GM21717 (cell line): ENCODE measurements at regions not wholly inside any gene's neighbourhood (a gene's known extent, or its start where the extent isn't known, plus 50 kb on each side); places are given as distances from the start of the nearest gene placed in this dataset.
"Not testable (repeated sequence)": the region's sequence is repeated elsewhere in the genome, so short reads cannot be mapped to it uniquely, and the experiment has no call there.

Source experiments
- ATAC-seq: cut with Tn5 transposase; IDR thresholded peaks from one replicate; pipeline ENCODE4 v1.9.1; 2021; ENCODE audit warnings: mild to moderate bottlenecking, moderate library complexity; ENCODE audit not compliant: unreplicated experiment

DNA sequence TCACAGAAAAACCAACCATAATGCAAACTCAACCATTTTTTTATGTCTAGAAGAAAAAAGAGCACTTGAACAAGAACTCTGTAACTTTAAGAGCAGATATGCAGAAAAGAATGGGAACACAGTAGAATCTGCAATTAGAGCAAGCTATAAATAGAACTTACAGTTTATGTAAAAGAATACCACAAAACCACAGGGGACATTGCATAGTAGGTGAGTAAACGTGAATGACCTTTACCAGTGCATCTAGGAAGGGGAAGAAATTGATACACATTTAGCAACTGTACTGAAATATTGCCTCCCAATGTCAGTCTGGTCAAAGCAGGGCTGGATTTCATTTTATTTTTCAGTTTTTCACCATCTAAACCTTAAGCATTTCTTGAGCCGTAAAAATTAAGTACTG is 242.2 kb upstream of the EDNRB start:
- ATAC-seq, result no peak

DNA sequence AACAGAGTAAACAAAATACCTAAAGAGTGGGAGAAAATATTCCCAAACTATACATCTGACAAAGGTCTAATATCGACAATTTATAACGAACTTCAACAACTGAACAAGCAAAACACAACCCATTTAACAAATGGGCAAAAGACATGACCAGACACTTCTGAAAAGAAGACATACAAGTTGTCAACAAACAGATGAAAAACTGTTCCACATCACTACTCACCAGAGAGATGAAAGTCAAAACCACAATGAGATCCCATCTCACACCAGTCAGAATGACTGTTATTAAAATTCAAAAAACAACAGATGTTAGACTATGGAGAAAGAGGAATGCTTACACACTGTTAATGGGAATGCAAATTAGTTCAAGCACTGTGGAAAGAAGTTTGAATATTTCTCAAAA is 233.8 kb upstream of the EDNRB start:
- ATAC-seq, result no peak

DNA sequence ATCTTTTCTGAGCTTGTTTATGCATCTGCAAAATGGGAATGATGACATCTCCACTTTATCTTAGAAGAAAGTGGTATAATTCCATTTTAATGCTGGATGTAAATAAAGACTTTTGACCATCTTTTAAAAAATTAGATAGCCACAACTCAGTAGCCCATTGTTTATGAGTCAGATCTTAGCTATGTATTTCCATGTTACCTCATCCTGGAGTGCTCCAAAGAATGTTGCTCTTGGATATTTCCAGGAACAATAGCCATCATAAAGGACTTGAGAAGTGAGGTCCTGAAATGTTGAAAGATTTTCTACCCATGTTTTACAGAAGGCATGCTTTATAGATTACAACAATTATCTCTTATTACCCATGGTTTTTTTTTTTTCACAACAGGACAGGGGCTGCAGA is 229.3 kb upstream of the EDNRB start:
- ATAC-seq, result no peak

DNA sequence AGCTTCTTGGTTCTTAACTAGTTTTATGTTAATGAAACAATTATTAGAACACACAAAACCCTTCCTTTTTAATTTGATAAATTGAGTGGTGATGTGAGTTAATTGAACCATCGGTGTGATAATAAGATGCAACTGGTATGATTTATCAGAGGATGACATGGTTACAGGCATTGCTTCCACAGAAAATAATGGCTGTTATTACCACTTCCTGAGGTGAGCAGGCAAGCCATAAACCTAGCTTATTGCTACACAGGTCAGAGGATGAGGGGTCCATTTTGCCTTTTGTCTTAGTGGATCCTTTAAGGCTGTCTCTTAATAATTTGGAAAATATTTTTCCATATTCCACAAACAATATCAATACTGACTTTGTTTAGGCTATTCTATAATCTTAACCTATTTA is 226.6 kb upstream of the EDNRB start:
- no peak for ATAC-seq

DNA sequence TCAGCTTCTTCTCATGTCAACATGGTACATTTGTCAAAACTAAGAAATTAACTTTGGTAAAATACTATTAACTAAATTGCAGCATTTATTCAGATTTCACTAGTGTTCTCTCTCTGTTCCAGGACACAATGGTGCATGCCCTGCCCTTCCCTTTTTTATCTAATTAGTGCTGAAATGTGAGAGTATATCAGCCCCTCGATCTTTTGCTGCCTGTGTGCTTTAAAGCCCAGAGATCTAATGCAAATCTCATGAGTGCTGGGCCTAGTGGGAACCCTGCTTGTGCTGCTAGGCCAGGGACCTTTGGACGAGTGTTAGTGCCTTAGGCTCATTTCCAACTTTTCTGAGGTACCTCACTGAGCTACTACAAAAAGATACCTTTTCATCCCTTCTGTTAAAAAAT is 221.1 kb upstream of the EDNRB start:
- ATAC-seq, result no peak

DNA sequence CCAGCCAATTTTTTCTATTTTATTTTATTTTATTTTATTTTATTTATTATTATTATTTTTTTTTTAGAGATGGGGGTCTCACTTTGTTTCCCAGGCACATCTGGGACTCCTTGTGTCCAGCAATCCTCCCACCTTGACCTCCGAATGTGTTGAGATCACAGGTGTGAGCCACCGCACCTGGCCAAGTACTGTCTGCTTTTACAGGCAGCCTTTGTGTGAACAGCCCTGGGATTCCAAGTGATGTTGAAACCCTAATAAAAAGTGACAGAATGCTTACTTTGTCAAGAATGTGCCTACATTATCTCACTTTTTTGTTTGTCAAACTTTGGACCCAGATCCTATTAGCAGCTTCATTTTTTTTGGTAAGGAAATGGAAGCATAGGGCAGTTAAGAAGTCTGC is 220.1 kb upstream of the EDNRB start:
- no peak for ATAC-seq

DNA sequence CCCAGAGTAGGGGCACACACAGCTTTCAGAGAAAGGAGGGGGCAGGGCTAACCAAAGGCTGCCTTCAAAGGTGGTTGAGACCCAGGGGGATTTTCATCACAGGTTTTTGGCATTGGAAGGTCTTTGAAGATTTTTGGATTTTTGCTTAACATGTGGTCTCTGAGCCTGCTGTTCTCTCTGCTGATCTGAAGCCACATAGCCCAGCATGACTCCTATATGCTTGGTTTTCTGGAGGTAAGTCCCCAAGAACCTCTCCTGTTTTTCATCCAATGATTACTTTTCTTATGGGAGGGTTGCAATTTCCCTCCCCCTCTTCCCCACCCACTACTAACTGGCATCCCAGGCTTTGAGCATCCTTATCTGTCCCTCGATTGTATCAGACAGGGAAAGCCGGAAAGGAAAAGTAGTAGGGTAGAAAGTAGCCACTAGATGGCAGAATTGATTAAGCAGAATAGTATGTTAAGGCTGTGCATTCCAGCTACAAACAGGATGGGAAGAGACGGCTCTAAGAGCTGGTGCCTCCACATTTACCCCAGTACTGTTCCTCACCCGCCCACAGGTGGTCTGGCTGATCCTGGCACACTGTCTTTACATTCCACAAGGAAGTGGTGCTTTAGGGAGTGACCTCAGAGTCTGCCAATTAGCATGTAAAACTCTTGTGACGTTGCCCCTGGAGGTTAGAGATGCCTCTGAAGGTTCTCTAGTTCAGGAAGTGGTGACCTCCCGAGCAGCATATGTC is 218.9 kb upstream of the EDNRB start:
- ATAC-seq, result peak; percentile 93

DNA sequence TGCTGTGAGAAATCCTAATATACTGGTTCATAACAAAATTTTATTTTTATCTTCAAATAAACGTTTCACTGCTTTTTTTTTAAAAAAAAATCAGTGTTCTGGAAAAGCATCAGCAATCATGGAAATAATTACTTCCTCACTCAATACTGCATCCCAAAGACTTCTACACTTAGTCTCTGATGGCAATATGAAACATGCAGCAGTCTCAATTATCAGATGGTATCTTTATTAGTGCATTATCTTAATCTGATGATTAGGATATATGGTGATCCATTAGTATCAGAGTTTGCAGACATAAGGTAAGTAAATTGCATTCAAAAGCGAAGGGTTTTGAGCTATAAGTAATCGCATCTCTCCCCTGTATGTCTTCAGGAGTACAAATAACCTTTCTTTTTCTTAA is 218.3 kb upstream of the EDNRB start:
- no peak for ATAC-seq

DNA sequence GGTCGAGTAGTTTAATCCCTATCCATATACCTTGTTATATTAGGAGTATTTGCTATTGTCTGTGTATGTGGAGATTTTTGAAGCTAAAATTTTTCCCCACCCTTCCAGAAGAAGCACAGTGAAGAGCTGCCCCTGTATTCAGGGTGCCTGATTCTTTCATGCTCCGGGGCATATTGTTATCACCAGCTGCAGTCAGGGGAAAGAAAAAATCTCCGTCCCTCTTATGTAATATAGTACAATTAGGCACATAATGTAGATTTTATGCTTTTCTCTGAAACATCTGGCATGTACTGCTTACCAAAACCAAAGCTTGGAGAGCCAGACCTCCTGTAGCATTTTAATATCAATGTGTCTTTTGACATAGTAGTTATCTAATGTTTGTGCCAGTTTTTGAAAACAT is 214.9 kb upstream of the EDNRB start:
- no peak for ATAC-seq

DNA sequence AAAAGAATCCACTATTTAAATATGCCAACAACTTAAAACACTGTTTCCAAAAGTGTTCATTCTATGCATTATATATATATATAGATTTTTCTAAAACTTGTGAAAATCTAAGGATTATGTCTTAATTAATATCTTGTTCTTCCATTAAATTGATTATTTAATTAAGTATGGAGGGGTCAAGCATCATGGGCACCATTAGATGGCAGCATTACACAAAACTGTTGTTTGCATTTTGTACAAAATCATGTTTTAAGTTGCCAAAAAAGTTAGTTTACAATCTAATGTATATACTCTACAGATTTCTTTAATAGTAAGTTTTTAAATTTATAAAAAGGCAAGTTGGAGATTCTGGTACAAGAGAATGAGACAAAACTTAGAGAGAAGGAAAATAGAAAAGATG is 213.2 kb upstream of the EDNRB start:
- no peak for ATAC-seq

DNA sequence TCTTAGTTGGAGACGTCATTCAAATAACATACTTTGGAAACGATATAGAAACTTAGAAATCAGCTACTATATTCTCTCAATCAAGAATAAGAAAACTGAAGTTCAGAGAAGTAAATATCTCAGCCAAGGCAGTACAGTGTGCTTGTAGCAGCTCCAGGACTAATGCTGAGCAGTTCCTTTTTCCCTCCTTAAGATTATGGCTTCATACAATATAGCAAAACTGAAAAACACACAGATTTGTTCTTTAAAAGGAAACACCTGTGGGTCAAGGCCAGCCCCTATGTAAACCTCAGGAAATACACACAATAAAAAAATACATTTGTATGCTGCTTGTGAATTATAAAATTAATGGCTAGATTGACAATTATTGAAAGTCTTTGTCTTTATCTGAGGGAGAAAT is 212.7 kb upstream of the EDNRB start:
- no peak for ATAC-seq

DNA sequence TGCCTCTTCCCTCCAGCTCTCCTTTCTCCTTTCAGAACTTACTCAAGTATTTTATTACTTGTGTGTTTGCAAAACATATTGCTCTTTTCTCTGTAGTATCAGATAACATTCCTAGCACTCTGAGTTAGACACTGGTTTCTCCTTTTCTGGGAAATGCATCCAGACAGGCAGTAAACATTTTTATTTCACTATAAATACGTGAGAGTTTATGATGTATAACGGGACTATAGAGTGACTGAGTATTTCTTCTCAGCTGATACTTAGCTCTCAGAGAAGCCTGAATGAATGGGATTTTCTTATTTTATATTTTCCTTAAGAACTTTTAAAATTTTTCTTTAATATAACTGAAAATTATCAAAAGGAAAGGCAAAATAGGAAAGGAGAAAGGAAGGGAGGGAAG is 211.2 kb upstream of the EDNRB start:
- ATAC-seq, result no peak

DNA sequence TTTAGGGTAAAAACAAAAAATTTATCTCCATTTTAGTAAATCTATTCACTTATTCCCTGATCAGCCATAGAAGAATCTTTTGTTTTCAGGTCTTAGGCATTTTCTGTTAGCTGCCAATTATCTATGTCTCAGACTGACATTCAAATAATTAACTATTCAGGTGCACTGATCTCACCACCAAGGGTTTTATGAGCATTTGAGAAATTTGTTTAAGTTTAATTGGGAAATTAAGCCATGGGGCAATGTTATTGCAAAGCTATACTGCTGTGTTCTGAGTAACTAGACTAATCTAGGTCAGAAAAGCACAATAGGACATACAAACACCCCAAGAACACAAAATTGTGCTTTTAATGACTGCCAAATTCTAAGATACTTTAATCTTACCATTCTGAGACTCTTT is 210.7 kb upstream of the EDNRB start:
- ATAC-seq, result no peak

DNA sequence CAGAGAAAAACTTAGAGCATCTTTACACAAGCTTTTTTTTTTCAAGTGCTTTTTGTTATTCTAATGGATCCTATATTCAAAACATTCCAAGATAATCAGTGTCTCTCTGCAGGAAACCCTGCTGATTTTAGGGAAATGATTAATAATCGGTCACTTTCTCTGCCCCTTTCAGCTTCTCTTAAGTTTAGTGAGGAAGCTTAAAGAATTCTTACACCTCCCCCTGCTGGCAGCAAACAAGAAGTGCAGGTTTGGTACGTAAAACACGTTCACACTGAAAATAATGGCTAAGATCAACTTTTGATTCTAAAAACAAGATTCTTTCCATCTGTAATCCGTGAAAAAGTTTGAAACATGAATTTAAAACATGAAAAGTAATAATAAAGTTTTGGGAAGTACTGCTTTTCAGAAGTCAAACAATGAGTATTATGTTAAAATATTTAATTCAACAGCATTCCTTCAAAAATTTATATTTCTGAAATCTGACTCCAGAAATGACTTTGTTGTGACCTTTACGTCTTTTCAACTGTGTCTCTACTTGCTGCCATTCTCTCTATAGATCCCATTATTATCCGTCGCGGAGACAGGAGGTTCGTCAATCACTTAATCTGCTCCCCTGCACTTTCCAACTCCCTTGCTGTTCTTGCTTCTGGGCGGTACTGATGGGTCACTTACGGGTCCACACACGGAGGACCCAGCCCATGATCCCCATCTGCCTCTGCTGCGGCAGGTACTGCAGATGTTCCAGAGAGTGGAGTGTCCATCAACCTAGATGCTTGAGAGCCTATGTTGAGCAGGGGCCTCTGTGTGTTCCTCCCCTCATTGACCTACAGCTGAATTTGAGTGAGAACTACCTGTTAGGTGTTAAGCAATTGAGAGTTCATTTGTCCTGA is 203.1 kb upstream of the EDNRB start:
- ATAC-seq, result no peak

DNA sequence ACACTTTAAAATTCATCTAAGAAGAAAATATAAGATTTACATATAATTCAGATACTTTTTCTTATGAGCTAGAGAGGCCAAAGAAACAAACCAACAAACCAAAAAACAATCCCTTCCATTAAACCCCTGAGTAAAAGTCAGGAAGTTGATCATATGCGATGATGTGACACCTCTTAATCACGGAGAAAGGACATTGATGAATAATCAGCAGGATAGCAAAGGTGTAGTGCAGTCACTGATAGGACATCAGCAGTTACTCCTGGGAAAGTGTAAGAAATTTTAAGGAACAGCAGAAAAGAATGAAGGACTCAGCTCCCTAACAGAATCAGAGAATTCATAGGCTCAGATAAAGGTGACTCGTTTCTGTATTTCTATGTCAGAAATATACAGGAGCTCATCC is 202.4 kb upstream of the EDNRB start:
- no peak for ATAC-seq

DNA sequence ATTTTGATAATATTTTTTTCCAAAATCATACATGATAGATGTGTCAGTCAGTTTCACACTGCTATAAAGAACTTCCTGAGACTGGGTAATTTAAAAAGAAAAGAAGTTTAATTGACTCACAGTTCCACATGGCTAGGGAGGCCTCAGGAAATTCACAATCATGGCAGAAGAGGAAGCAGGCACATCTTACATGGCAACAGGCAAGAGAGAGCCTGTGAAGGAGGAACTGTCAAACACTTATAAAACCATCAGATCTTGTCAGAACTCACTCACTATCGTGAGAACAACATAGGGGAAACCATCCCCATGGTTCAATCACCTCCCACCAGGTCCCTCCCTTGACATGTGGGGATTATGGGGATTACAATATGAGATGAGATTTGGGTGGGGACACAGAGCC is 201.5 kb upstream of the EDNRB start:
- not testable (repeated sequence) for ATAC-seq

DNA sequence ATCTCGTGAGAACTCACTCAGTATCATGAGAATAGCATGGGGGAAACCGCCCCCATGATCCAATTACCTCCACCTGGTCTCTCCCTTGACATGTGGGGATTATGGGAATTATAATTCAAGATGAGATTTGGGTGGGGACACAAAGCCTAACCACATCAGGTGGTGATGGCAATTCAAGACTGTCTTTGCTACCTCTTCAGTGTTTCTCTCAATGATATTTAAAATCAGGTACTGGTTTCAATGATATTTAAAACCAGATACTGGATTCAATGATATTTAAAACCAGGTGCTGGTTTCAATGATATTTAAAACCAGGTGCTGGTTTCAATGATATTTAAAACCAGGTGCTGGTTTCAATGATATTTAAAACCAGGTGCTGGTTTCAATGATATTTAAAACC is 198.4 kb upstream of the EDNRB start:
- ATAC-seq, result not testable (repeated sequence)

DNA sequence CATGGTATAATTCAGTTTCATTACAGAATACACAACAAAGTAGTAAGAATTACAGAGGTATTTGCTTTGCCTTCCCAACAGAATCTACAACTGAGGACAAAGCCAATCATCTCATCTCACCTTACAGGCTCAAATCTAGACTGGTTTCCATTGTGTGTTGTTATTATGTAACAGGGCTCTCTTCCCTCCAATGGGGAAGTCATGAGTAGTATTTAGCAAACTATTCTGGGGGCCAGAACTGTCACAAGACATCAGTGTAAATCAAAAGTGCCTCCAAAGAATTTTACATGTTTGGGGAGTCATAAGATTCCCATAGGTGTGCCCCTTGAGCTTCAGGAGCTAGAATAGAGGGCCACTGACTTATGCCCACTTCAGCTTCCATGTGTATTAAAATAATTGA is 187.0 kb upstream of the EDNRB start:
- no peak for ATAC-seq

DNA sequence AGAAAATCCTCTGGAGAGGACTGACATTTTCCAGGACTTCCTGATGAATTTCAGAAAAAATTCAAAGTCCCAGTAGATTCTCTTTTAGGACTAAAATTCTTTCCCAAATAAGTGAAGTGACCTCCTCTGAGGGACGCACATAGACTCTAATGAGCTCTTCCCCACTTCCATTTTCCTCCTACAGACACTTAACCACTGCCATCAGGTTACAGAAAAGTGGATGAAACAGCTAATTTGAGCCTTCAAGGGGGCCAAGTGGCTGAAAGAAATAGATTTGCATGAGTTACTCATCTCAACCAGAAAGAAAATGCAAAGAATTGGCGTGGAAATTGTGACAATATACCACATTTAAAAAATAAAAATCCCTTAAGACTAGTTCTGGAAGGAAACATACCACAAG is 185.3 kb upstream of the EDNRB start:
- no peak for ATAC-seq

DNA sequence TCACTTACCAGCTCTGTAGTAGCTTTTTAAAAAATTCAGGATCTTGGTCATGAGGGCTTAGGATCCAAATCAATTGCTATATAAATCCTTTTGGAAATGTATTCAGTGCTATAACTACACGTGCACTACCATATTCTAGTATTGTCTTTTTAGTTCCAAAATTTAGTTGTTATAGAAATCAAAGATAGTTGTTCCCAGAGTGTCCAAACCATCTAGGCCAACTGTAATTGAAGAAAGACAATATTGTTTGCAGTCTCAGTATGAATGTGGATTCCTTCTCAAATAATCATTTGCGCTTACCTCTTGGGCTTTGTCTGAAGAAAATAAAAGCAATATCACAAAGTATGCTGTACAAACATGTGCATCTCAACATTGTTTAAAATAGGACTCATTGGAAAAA is 184.1 kb upstream of the EDNRB start:
- ATAC-seq, result no peak

DNA sequence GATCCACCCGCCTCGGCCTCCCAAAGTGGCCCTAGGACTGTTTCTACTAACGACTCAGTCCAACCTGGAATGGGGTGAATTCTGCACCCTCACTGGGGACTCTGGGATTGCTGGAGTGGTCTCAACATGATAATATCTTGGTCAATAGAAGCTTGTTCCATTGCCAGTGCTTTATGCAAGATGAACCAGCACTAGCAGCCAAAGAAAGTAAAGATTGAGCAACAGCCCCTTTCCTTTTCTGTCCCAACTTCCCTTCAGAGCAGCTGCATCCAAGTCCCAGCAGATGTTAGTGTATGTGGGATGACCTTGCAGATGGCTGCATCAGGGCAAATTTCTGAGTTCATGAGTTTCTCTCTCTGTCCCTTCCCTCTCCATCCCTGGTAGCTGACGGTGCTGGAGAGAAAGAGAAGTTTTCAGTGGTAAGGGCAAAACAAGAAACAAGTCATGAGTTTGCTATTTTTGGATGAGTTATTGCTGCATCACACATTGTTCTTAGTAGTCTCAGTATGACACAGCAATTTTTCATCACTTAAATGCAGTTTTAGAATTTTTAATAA is 183.6 kb upstream of the EDNRB start:
- no peak for ATAC-seq

DNA sequence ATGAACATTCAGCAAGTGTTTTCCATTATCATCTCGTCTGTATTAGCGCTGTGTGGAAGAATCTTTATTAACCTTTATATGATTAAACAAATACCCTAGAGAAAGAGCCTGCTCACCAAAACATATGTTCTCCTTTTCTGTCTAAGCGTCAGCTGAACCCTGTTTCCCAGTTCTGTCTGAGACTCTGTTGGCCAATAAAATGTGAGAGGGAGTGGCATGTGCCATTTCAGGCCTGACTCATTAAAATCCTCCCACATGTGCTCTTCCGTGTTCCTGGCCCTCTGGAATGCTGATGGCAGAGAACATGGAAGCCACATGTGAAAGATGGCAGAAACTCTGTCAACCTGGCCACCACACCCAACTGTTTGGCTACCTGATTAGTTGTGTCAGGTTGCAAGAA is 181.9 kb upstream of the EDNRB start:
- ATAC-seq, result no peak
